GM18873 (cell line): ENCODE measurements at regions not wholly inside any gene's neighbourhood (a gene's known extent, or its start where the extent isn't known, plus 50 kb on each side); places are given as distances from the start of the nearest gene placed in this dataset.
"Not testable (repeated sequence)": the region's sequence is repeated elsewhere in the genome, so short reads cannot be mapped to it uniquely, and the experiment has no call there.

Experiments
- ATAC-seq: cut with Tn5 transposase; IDR thresholded peaks from one replicate; pipeline ENCODE4 v1.9.1; 2021; ENCODE audit warnings: mild to moderate bottlenecking, moderate library complexity, moderate number of reproducible peaks; ENCODE audit not compliant: unreplicated experiment, low FRiP score

DNA sequence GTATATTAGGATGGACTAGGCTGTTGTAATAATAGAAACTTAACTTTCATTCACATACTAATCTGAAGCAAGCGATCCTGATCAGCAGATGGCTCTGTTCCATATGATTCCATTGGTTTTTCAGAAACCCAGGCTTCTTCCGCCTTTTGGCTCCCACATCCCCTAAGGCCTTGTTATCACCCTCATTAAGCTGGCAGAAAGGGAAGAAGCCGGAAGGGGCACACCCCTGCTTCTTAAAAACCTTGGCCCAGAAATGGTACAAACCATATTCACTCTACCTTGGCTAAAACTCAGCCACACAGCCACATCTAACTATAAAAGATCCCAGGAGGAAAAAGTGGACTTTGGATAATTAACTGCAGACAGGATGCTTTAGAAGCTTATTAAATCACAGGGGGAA lies 329.2 kb downstream of the PCNX1 start:
- no peak for ATAC-seq

DNA sequence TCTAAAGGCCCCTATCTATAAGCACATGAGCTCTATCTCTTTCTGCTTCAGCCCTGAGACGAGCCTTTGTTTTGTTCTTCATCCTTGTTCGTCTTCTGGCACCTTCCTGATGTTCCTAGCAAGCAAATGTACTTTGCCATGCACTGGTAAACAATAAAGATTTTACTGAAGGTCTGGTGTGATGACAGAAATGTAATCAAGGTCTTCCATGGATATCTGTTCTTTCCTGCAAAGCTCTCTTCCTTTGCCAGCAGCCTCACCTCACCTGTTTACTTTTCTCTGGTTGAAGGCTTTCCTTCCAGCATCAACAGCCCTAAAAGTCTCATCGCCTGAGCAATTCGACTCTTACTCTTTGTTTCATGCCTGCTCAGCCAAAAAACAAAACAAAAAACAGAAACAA lies 330.3 kb downstream of the PCNX1 start:
- ATAC-seq, result no peak

DNA sequence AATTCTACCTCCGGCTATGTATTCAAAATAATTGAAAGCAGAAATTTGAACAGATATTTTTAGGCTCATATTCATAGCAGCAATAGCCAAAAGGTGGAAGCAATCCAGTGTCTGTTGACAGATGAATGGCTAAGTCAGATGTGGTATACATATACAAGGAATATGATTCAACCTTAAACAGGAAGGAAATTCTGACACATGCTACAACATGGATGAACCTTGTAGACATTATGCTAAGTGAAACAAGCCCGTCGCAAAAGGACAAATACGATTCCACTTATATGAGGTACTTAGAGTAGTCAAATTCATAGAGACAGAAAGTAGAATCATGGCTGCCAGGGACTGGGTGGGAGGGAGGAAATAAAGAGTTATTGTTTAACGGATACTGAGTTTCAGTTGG lies 331.6 kb downstream of the PCNX1 start:
- no peak for ATAC-seq

DNA sequence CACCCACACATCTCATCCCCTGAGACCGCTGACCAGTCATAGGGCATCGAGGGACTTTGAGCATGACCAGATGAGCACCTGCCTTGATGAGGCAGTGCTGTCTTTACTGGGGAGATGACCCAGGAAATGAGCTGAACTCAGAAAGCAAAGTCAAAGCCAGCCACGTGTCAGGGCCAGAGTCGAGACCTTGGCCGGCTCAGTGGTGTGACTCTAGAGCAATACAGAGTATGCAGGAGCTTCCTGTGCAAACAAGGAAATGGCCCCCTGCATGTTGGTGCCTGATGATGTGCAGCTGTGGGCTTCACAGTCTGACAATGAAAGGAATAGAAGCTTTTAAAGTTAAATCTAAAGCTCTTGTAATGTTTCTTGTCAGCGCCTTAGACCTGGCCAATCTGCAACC lies 332.9 kb downstream of the PCNX1 start:
- ATAC-seq, result no peak

DNA sequence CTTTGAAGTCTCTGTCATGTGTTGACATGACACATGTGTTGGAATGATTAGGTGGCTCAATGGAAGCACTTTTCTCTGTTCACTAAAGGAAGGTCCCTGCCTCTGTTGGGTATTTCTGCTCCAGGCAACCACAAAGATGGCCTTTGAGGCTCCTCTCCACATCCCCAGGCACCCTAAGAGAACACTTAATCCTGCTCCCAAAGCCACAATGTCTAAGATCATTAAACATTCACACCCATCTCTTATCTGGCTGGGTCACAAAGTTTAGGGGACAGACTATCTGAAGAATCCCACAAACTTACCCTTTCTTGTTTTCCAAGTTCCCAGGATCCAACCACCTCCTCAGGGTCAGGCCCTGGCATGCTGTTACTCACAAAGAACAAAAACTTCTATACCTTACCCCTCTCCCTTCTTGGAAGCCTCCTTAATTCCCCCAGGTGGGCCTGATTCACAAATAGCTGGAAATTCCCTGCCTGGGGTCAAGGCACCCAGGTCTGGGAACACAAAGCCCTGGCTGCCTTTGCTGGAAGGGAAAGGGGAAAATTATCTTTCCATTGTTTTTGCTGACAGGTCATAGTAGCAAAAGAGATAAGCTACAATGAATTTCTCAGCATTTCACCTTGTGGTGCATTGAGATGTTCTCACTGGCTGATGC lies 333.7 kb downstream of the PCNX1 start:
- ATAC-seq, result no peak

DNA sequence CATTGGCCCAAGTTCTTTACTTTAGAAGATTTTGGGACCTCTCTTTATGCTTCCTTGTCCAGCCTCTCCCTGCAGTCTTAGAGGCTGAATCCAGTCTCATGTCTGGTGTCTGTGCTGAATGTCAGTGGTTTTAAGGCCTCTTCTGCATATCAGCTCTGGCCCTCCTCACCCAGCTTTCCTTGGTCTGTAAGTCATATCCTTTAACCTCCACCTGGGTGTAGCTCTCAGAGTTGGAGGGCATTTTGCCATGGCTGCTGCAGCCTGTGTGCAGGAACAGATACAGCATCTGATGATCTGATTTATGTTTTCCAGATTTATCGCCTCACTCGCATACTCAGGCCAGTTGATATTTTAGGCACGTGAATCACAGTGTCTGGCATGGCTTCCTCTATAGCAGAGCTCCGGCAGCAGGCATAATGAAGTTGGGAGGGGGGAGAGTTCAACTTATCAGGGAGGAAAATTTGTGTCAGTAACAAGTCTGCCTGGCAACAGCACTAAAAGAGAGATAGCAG lies 335.0 kb downstream of the PCNX1 start:
- no peak for ATAC-seq

DNA sequence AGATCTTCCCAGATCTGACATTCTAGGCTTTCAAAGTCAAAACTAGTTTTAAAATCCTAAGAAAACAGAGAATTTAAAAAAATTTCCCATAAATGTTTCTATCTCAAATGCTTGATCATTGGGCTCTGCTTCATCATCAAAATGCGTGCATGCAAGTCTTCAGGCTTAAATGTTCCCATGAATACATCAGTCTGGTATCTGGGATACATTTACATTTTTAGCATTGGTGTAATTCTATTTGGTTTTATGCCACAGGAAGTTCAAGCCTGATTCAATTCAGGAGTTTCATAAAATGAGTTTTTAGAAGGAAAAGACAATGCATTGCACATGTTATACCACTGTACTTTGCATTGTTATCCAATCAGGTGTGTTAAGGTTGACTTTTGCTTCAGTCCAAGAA lies 336.4 kb downstream of the PCNX1 start:
- ATAC-seq, result no peak

DNA sequence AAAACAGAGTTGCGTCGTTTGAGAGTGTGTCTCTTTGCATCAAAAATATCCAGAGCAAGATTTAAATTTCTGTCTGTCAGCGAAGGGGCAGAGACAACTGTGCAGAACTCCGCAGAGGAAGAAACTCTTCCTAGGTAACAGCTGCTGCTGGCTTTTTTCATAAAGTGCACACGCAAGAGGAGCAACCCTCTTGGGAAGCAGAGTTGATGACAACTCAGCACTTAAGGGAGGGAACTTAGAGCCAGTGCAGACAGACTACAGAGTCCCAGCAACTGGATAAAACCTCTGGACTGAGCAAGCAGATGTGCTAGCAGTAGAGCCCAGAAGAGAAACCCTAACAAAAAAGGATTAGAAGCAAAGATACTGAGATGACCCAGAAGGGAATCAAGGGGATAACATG lies 337.1 kb downstream of the PCNX1 start:
- ATAC-seq, result no peak

DNA sequence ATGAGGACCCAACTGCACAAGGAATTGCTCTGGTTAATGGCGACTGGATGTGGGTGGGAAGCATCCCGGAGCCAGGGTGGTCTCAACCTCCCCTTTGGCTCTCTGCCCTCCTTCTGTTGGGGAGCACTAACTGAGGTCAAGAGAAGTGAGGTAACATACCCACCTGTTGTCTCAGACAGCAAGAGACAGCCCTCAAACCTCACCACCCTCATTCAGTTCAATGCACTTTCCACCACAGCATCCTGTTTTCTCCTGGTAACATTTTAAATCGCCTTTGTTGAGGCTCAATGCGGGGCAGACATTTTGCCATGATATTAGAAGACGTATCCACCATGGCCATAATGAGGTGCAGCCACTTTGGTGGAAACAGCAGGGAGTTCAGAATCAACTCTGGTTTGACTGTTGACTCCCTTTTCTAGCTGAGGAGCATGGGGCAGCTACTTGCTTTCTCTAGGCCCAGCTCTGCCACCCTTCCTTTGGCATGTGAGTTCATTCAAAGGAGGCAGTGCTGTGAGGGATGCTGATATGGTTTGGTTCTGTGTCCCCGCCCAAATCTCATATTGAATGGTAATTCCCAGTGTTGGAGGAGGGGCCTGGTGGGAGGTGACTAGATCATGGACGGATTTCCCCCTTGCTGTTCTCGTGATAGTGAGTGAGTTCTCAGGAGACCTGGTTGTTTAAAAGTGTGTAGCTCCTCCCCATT lies 338.6 kb downstream of the PCNX1 start:
- ATAC-seq, result no peak

DNA sequence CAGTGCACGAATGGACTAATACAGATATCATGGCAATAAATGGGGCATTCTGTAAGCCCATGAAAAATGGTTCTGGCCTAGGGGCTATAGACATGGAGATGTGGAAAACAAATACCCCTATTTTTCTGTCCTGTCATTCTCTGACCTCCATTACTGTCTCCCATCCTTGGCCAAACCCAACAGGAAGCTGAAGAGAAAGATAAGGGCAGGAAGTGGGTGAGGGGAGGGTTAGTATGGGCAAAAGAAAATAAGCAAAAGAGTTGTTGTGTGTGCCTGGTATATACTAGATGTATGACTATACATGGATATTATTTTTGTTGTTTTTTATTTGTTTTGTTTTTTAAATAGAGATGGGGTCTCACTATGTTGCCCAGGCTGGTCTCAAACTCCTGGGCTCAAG lies 339.3 kb downstream of the PCNX1 start:
- ATAC-seq, result no peak

DNA sequence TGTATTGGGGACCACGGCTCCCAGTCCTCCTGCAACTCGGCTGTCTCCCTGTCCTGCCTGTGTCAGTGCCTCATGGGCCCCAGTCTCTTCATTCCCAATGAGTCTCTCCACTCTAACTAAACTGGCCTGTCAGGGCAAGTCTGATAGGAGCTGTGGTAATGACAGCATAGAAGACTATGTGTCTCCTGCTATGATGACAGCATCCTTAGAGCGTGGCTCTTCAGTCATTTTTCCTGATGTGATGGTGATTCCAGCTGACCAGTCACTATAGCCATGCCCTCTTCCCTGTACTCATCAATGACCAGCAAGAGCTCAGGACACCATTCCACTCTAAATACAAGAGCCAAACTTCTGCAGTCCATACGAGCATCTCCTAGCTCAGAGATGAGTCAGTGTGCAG lies 339.8 kb downstream of the PCNX1 start:
- no peak for ATAC-seq

DNA sequence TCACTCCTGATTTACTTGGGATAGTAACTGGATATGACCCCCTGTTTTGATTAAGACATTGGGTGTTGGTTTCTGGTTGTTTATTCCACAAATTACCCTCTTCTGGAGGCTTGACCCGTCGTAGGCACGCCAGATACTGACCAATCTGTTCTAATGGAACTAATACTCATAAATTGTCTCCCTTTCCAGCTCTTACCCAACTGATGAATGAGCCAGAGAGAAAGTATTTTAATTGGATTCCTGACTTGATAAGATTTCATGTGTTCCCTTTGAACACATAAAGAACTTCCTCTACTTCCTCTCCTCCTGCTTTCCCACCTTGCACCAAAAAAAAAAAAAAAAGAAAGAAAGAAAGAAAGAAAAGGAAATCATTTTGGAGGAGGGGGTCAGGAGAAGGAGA lies 340.9 kb downstream of the PCNX1 start:
- no peak for ATAC-seq

DNA sequence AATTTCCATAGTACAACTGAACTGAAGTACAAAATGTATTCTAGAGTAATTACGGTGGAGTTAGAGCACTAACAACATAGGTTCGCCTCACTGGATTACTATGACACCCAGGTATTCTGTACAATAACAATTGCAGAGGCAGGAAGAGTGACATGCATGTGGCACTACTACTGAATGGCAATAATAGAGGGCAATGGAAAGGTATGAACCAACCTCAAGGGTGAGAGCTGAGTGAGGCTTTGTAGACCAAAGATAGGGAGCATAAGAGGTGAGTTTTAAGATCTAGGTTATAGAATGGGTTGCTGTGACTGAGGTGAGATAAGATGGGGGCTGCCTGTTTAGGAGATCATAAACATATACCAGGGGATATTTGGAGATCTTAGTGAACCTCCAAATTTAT lies 343.1 kb downstream of the PCNX1 start:
- no peak for ATAC-seq

DNA sequence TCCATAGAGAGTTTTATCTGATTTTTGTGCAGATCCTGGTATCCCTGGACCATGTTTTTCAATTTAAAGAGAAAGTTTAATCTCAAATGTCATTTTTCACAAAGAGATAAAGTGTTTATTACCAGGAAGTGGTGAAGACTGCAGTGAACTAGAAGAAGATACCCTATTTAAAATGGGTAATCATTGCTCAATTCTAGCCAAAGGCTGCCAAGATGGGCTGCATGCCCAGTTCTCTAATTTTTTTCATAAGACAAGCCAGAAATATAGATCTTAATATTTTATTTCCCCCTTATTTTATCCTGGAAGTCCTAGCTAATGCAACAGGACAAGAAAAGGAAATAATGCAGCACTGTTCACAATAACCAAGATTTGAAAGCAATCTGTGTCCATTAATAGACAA lies 343.5 kb downstream of the PCNX1 start:
- ATAC-seq, result no peak

DNA sequence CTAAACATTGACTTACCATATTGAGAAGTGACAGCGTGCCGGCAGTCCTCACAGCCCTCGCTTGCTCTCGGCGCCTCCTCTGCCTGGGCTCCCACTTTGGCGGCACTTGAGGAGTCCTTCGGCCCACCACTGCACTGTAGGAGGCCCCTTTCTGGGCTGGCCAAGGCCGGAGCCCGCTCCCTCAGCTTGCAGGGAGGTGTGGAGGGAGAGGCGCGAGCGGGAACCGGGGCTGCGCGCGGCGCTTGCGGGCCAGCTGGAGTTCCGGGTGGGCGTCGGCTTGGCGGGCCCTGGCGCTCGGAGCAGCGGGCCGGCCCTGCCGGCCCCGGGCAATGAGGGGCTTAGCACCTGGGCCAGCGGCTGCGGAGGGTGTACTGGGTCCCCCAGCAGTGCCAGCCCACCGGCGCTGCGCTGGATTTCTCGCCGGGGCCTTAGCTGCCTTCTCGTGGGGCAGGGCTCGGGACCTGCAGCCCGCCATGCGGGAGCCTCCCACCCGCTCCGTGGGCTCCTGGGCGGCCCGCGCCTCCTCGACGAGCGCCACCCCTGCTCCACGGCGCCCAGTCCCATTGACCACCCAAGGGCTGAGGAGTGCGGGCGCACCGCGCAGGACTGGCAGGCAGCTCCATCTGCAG lies 346.9 kb downstream of the PCNX1 start:
- not testable (repeated sequence) for ATAC-seq

DNA sequence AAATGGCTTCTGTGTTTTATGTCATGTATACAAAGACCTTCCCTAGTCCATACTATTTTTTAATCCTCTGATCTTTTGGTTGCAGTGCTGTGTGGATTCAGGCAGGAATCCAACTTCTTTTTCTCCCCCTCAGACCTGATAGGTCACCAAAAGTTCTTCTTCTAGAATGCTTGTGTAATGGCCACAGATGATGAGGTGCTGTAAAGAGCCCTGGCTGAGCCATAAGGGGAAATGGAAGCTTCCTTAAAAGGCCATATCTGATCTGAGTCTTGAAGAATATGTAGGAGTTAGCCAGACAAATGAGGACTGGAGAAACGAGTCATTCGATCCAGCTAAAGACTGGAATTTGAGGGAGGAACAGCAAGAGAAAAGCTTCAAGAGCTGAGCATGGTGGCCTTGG lies 353.9 kb downstream of the PCNX1 start:
- ATAC-seq, result no peak

DNA sequence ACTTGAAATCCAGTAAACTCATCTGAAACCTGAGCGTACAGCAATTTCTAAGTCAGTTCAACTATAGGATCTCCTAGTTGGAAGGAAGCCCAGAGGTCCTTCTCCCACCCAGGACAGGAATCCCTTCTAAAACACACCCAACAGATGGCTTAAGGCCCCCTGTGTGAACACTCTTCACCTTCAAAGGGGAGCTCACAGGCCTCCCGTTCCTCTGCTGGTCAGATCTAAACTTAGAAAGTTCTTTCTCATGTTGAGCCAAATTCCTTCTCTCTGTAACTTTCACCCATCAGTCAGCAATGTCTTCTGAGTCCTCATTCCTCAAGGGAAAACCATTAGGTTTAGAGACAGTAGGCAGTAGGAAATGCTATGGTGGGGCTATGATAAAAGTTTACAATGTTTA lies 355.2 kb downstream of the PCNX1 start:
- ATAC-seq, result no peak

DNA sequence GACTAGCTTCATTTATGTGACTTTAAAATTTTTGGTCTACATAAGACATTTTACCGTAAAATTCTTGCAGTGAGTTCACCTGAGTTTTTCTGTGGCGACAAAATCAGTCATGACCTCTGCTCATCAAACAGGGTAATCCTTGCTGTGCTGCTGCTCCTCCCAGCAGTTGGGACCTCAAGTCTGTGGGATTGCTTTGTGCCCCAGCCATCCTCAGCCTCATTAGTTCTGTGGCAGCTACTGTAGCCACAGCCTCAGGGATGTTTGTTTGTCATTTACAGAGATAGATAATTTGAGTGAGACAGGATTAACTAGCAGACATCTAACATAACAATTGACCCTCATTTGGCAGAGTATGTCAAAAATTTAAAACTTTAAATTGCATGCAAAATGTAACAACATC lies 357.0 kb downstream of the PCNX1 start:
- ATAC-seq, result no peak

DNA sequence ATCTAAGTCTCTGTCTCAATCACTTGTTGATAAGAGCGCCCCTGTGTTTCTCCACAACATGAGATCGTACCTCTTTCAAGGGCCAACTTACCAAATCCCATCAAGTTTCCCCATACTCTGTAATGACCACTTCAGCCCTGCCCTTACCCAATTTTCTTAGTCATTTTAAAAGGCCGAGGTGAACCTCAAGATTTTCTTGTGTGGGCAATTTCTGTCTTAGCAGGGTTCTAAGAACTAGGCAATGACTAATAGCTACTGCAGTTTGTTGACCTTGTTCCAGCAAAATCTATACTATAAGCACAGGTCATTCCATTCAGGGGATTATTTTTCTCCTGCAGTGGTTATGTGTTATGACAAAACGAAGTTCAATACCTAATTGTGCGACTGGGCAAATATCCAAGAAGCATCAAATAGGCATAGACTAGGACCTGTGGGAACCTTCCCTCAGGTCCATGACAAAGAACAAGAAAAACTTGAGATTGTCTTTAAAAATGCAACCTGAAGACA lies 359.8 kb downstream of the PCNX1 start:
- ATAC-seq, result no peak

DNA sequence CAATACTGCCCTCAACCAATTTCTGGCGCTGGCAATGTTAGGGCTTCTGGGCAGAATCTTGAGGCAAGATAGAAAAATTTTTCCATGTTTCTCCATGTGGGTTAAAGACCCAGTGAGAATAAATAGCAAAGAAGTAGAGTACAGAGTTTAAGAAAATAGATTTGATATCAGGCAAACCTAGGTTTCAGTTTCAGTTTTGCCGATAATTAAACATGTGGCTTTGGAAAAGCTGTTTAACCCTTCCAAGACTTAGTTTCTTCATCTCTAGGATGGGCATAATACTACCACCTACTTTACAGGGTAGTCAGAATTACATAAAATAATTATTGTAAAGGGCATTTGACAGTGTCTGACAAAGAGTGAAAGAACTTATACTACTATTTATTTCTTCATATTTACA lies 360.4 kb downstream of the PCNX1 start:
- no peak for ATAC-seq

DNA sequence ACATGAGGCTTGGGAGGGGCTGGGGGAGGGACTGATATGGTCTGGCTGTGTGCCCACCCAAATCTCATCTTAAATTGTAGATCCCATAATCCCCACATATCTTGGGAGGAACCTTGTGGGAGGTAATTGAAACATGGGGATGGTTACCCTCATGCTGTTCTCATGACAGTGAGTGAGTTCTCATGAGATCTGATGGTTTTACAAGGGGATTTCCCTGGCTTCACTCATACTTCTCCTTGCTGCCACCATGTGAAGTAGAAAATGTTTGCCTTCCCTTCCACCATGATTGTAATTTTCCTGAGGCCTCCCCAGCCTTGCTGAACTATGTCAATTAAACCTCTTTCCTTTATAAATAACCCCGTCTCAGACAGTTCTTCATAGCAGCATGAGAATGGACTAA lies 362.9 kb downstream of the PCNX1 start:
- no peak for ATAC-seq
